ENCODE measurements at regions not wholly inside any gene's neighbourhood (a gene's known extent, or its start where the extent isn't known, plus 50 kb on each side); places are given as distances from the start of the nearest gene placed in this dataset.

DNA sequence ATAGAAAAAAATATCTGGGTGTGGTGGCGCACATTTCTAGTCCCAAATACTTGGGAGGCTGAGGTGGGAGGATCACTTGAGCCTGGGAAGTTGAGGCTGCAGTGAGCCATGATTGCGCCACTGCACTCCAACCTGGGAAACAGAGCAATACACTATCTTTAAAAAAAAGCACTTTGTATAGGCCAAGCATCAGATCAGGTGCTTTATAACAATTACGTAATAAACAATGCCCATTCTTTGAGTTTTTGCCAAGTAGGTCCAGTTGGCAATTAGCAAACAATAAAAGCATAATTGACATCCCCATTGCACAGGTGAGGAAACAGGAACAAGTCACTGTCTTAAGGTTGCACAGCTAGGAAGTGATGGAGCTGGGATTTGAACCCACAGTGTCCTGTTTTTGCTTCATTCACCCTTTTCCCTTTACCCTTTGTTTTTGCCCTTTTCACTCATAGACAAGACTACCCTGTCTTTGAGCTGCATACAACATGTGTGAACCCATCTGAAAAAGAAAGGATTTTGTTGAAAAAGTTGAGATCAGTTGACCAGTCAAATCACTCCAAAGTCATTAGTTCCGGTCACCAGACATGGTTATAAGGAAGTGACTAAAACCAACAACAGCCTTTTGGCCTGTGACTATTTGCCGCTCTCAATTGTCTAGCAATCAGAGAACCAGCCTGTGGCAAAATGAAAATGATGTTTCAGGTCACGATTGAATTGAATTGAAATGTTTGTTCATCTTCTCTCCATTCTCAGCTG, 303.6 kb downstream of the TFAP2C start:
- Histone ChIP-seq H3K4ac (ENCODE audit: low read depth, low read length) (no peak overlapping the region), H3K79me2 (ENCODE audit: control insufficient read depth, insufficient read depth, low read length) (no peaks in the 10 kb centered on the region), H3K18ac (ENCODE audit: low read length) (no peak overlapping the region), H3K9ac (ENCODE audit: low read length) (no peak overlapping the region), H3K27me3 (ENCODE audit: insufficient read depth, low read length, poor library complexity) (no peaks in the 10 kb centered on the region), H3K4me2 (ENCODE audit: low read length) (no peak overlapping the region), H3K56ac (ENCODE audit: low read length) (no peak overlapping the region), H2BK5ac (ENCODE audit: low read length) (no peak overlapping the region), H3K79me1 (ENCODE audit: low read length) (no peaks in the 10 kb centered on the region), H3K4me1 (ENCODE audit: control insufficient read depth, low read depth, low read length) (peaks cover 3% of the 10 kb centered on the region), H2AK5ac (ENCODE audit: low read length) (no peak overlapping the region), H3K36me3 (ENCODE audit: control insufficient read depth, insufficient read depth, low read length) (no peaks in the 10 kb centered on the region), H3K27ac (ENCODE audit: low read depth, low read length) (no peak overlapping the region), H2BK15ac (replicated peaks; ENCODE audit: low read depth) (no peak overlapping the region), H2BK120ac (ENCODE audit: low read depth, low read length) (no peak overlapping the region), H4K8ac (ENCODE audit: low read depth, low read length) (no peak overlapping the region), H3K23ac (ENCODE audit: low read length) (no peak overlapping the region), H4K5ac (ENCODE audit: low read length) (no peak overlapping the region), H3K4me3 (ENCODE audit: low read length) (no peak overlapping the region)
- WGBS (ENCODE audit: extremely low coverage, insufficient coverage, low lambda C conversion rate): no CpG with 5 or more reads among the region's 6 CpGs
- no peak for DNase-seq

DNA sequence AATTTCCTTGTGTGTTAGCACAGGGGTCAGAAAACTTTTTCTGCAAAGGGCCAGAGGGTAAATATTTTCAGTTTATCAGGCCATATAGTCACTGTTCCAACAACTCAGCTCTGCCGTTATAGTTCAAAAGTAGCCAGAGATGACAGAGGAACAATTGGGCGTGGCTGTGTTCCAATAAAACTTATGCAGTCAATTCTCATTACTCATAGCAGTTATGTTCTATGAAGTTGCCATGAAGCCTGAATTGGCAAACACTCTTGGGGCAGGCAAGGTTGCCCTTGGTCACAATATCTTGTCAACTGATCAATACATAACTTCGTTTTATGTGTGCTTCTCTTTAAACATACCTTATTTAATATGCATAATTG, 304.2 kb downstream of the TFAP2C start:
- no peak overlapping the region for H3K4me3 ChIP-seq (ENCODE audit: low read length)
- H3K9ac ChIP-seq (ENCODE audit: low read length): no peak overlapping the region
- H3K36me3 ChIP-seq (ENCODE audit: control insufficient read depth, insufficient read depth, low read length): no peaks in the 10 kb centered on the region
- no peak overlapping the region for H3K18ac ChIP-seq (ENCODE audit: low read length)
- H2BK15ac ChIP-seq (replicated peaks; ENCODE audit: low read depth): no peak overlapping the region
- no CpG with 5 or more reads among the region's 3 CpGs for WGBS (ENCODE audit: extremely low coverage, insufficient coverage, low lambda C conversion rate)
- no peak overlapping the region for H3K4ac ChIP-seq (ENCODE audit: low read depth, low read length)
- H3K4me2 ChIP-seq (ENCODE audit: low read length): no peak overlapping the region
- no peaks in the 10 kb centered on the region for H3K27me3 ChIP-seq (ENCODE audit: insufficient read depth, low read length, poor library complexity)
- H3K79me1 ChIP-seq (ENCODE audit: low read length): no peaks in the 10 kb centered on the region
- H3K56ac ChIP-seq (ENCODE audit: low read length): no peak overlapping the region
- DNase-seq: no peak
- H2AK5ac ChIP-seq (ENCODE audit: low read length): no peak overlapping the region
- no peak overlapping the region for H4K8ac ChIP-seq (ENCODE audit: low read depth, low read length)
- peaks cover 2% of the 10 kb centered on the region for H3K4me1 ChIP-seq (ENCODE audit: control insufficient read depth, low read depth, low read length)
- H3K27ac ChIP-seq (ENCODE audit: low read depth, low read length): no peak overlapping the region
- H3K23ac ChIP-seq (ENCODE audit: low read length): no peak overlapping the region
- H4K5ac ChIP-seq (ENCODE audit: low read length): no peak overlapping the region
- H3K79me2 ChIP-seq (ENCODE audit: control insufficient read depth, insufficient read depth, low read length): no peaks in the 10 kb centered on the region
- H2BK120ac ChIP-seq (ENCODE audit: low read depth, low read length): no peak overlapping the region
- no peak overlapping the region for H2BK5ac ChIP-seq (ENCODE audit: low read length)

DNA sequence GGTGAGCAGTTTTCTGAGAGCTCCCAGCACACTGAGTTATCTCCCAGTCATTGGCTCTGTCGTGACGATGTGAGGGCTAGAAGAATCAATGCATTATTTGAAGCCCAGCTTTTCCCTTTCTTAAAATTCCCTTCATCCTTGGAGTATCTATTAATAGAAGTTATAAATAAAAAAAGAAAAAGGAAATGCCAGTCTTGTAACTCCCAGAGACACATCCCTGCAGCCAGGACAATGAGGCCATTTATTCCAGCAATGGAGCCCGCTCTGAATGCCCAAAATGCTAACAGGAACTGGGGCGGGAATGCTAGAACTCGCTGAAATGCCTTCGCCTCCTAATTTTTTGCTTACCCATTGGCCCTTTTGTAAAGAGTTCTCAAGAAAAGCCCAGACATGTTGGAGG, 305.8 kb downstream of the TFAP2C start:
- Histone ChIP-seq H3K56ac (ENCODE audit: low read length) (no peak overlapping the region), H3K9ac (ENCODE audit: low read length) (no peak overlapping the region), H3K4me2 (ENCODE audit: low read length) (no peak overlapping the region), H3K36me3 (ENCODE audit: control insufficient read depth, insufficient read depth, low read length) (no peaks in the 10 kb centered on the region), H3K4ac (ENCODE audit: low read depth, low read length) (no peak overlapping the region), H2BK15ac (replicated peaks; ENCODE audit: low read depth) (no peak overlapping the region), H2AK5ac (ENCODE audit: low read length) (no peak overlapping the region), H3K79me2 (ENCODE audit: control insufficient read depth, insufficient read depth, low read length) (no peaks in the 10 kb centered on the region), H3K18ac (ENCODE audit: low read length) (no peak overlapping the region), H2BK120ac (ENCODE audit: low read depth, low read length) (no peak overlapping the region), H3K4me3 (ENCODE audit: low read length) (no peak overlapping the region), H3K27me3 (ENCODE audit: insufficient read depth, low read length, poor library complexity) (no peaks in the 10 kb centered on the region), H2BK5ac (ENCODE audit: low read length) (no peak overlapping the region), H3K27ac (ENCODE audit: low read depth, low read length) (no peak overlapping the region), H3K4me1 (ENCODE audit: control insufficient read depth, low read depth, low read length) (peaks cover 2% of the 10 kb centered on the region), H4K5ac (ENCODE audit: low read length) (no peak overlapping the region), H3K23ac (ENCODE audit: low read length) (no peak overlapping the region), H4K8ac (ENCODE audit: low read depth, low read length) (no peak overlapping the region), H3K79me1 (ENCODE audit: low read length) (no peaks in the 10 kb centered on the region)
- no peak for DNase-seq
- no CpG with 5 or more reads among the region's 6 CpGs for WGBS (ENCODE audit: extremely low coverage, insufficient coverage, low lambda C conversion rate)

DNA sequence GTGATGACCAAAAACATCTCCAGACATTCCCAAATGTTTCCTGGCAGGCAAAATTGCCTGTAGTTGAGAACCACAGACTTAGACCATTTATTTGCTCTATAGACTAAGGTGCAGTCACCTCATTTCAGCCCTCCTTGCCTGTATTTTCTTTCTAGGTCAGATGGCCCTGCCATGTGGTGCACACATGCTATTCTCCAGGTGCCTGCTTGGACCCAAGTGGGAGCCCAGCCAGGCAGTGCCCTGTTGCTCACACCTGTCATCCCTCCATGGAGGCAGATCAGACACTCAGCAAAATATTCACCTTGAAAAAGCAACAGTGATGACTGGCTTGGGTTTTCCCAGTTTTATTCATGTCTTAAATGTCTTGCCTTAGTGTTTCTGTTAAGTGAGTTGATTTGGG, 311.4 kb downstream of the TFAP2C start:
- Histone ChIP-seq H3K18ac (ENCODE audit: low read length) (no peak overlapping the region), H3K4ac (ENCODE audit: low read depth, low read length) (no peak overlapping the region), H3K79me2 (ENCODE audit: control insufficient read depth, insufficient read depth, low read length) (no peaks in the 10 kb centered on the region), H3K36me3 (ENCODE audit: control insufficient read depth, insufficient read depth, low read length) (no peaks in the 10 kb centered on the region), H3K23ac (ENCODE audit: low read length) (no peak overlapping the region), H3K27me3 (ENCODE audit: insufficient read depth, low read length, poor library complexity) (no peaks in the 10 kb centered on the region), H3K4me2 (ENCODE audit: low read length) (no peak overlapping the region), H3K4me1 (ENCODE audit: control insufficient read depth, low read depth, low read length) (no peaks in the 10 kb centered on the region), H2AK5ac (ENCODE audit: low read length) (no peak overlapping the region), H2BK120ac (ENCODE audit: low read depth, low read length) (no peak overlapping the region), H3K4me3 (ENCODE audit: low read length) (no peak overlapping the region), H3K56ac (ENCODE audit: low read length) (no peak overlapping the region), H2BK5ac (ENCODE audit: low read length) (no peak overlapping the region), H3K79me1 (ENCODE audit: low read length) (no peaks in the 10 kb centered on the region), H3K27ac (ENCODE audit: low read depth, low read length) (no peak overlapping the region), H2BK15ac (replicated peaks; ENCODE audit: low read depth) (no peak overlapping the region), H3K9ac (ENCODE audit: low read length) (no peak overlapping the region), H4K5ac (ENCODE audit: low read length) (no peak overlapping the region), H4K8ac (ENCODE audit: low read depth, low read length) (no peak overlapping the region)
- DNase-seq: no peak

DNA sequence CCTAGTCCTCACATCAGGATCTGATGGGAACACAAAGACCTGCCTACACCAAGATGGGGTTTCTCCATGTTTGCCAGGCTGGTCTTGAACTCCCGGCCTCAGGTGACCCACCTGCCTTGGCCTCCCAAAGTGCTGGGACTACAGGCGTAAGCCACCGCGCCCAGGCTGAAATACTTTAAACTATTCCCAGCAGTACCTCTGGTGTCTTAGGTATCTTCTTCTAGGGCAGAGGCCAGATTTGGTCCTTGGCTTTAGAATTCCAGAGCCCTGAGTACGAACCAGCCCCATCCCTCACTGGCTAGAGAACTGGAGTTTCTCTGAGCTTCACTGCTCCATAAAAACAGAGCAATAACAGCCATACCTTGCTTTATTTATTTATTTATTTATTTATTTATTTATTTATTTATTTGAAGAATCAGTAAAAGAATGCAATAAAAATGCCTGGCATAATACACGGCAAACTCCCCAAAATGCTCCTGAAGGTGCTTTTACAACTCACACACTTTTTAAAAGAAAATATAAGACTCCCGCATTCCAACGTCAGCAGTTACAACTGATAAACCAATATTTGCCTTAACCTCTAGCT, 312.1 kb downstream of the TFAP2C start:
- H3K4ac ChIP-seq (ENCODE audit: low read depth, low read length): no peak overlapping the region
- H3K27me3 ChIP-seq (ENCODE audit: insufficient read depth, low read length, poor library complexity): no peaks in the 10 kb centered on the region
- H3K27ac ChIP-seq (ENCODE audit: low read depth, low read length): no peak overlapping the region
- H3K4me1 ChIP-seq (ENCODE audit: control insufficient read depth, low read depth, low read length): no peaks in the 10 kb centered on the region
- H2BK120ac ChIP-seq (ENCODE audit: low read depth, low read length): no peak overlapping the region
- H4K5ac ChIP-seq (ENCODE audit: low read length): no peak overlapping the region
- no CpG with 5 or more reads among the region's 8 CpGs for WGBS (ENCODE audit: extremely low coverage, insufficient coverage, low lambda C conversion rate)
- no peak overlapping the region for H3K4me3 ChIP-seq (ENCODE audit: low read length)
- DNase-seq: no peak
- H3K56ac ChIP-seq (ENCODE audit: low read length): no peak overlapping the region
- H4K8ac ChIP-seq (ENCODE audit: low read depth, low read length): no peak overlapping the region
- no peaks in the 10 kb centered on the region for H3K79me2 ChIP-seq (ENCODE audit: control insufficient read depth, insufficient read depth, low read length)
- H2BK15ac ChIP-seq (replicated peaks; ENCODE audit: low read depth): no peak overlapping the region
- H3K36me3 ChIP-seq (ENCODE audit: control insufficient read depth, insufficient read depth, low read length): no peaks in the 10 kb centered on the region
- H3K9ac ChIP-seq (ENCODE audit: low read length): no peak overlapping the region
- H3K79me1 ChIP-seq (ENCODE audit: low read length): no peaks in the 10 kb centered on the region
- no peak overlapping the region for H2AK5ac ChIP-seq (ENCODE audit: low read length)
- no peak overlapping the region for H3K4me2 ChIP-seq (ENCODE audit: low read length)
- no peak overlapping the region for H2BK5ac ChIP-seq (ENCODE audit: low read length)
- H3K18ac ChIP-seq (ENCODE audit: low read length): no peak overlapping the region
- H3K23ac ChIP-seq (ENCODE audit: low read length): no peak overlapping the region
